WTC11 (cell line): ENCODE measurements at regions not wholly inside any gene's neighbourhood (a gene's known extent, or its start where the extent isn't known, plus 50 kb on each side); places are given as distances from the start of the nearest gene placed in this dataset.

ENCODE experiments used
- ATAC-seq: fragments of 200-7000 bp; cut with Tn5 transposase; 2 replicates; pipeline ENCODE4 v1.10.0; 2021; ENCODE audit warnings: mild to moderate bottlenecking, moderate library complexity
- CTCF ChIA-PET: fragments of 300-600 bp; sonication (Branson Sonifier 250); formaldehyde crosslinking; loops from one replicate; lab custom pipeline; 2021; ENCODE audit warnings: antibody characterized with exemption; lab: Charles Lee
- POLR2A ChIA-PET: fragments of 350-600 bp; sonication (Branson Sonifier 250); formaldehyde crosslinking; loops from one replicate; lab custom pipeline; 2021; ENCODE audit warnings: antibody characterized with exemption; lab: Charles Lee
- DNase-seq: peaks from one replicate; pipeline ENCODE4 v3.0.0; 2021; ENCODE audit warnings: low spot score
- H3K27ac Mint-ChIP-seq: 2 replicates; pipeline ENCODE4 v1.8.0; 2021; ENCODE audit warnings: mixed read lengths
- H3K27me3 Mint-ChIP-seq: 2 replicates; pipeline ENCODE4 v1.8.0; 2021; ENCODE audit warnings: low read depth, mild to moderate bottlenecking, moderate library complexity, mixed read lengths
- H3K36me3 Mint-ChIP-seq: 2 replicates; pipeline ENCODE4 v1.8.0; 2021; ENCODE audit warnings: mixed read lengths
- H3K4me1 Mint-ChIP-seq: 2 replicates; pipeline ENCODE4 v1.8.0; 2022; ENCODE audit warnings: mixed read lengths
- H3K4me3 Mint-ChIP-seq: 2 replicates; pipeline ENCODE4 v1.8.0; 2021; ENCODE audit warnings: mild to moderate bottlenecking, moderate library complexity, mixed read lengths
- H3K9me3 Mint-ChIP-seq: 2 replicates; pipeline ENCODE4 v1.8.0; 2021; ENCODE audit warnings: mixed read lengths
- EMX1 ChIP-seq: fragments of 250-450 bp; sonication (Bioruptor Pico); IDR thresholded peaks from 2 replicates; pipeline ENCODE4 v1.8.0; 2021; ENCODE audit warnings: mild to moderate bottlenecking
- ETV6 ChIP-seq: sonication (generic); formaldehyde crosslinking; IDR thresholded peaks from 2 replicates; pipeline ENCODE4 v1.8.1; 2022; ENCODE audit warnings: mild to moderate bottlenecking, missing genetic modification reagents
- GTF2I ChIP-seq: fragments of 250-450 bp; sonication (Bioruptor Pico); conservative IDR thresholded peaks from 2 replicates; pipeline ENCODE4 v1.4.0; 2021; ENCODE audit warnings: mild to moderate bottlenecking
- JAZF1 ChIP-seq: fragments of 250-450 bp; sonication (Bioruptor Pico); IDR thresholded peaks from 2 replicates; pipeline ENCODE4 v1.9.0; 2021; ENCODE audit warnings: moderate library complexity, mild to moderate bottlenecking, inconsistent platforms
- MYBL2 ChIP-seq: sonication (generic); formaldehyde crosslinking; IDR thresholded peaks from 2 replicates; pipeline ENCODE4 v1.8.1; 2023; ENCODE audit warnings: mild to moderate bottlenecking, moderate library complexity, missing genetic modification reagents
- SP1 ChIP-seq: sonication (generic); formaldehyde crosslinking; conservative IDR thresholded peaks from 2 replicates; pipeline ENCODE4 v1.8.1; 2022; ENCODE audit warnings: missing genetic modification reagents
- TF ChIP-seq, protein P1 (sequence below): sonication (generic); formaldehyde crosslinking; IDR thresholded peaks from 2 replicates; pipeline ENCODE4 v1.8.0; 2022; ENCODE audit warnings: mild to moderate bottlenecking, missing genetic modification reagents
- TF ChIP-seq, protein P2 (sequence below): sonication (generic); formaldehyde crosslinking; IDR thresholded peaks from 2 replicates; pipeline ENCODE4 v1.8.1; 2022; ENCODE audit warnings: low read depth, mild to moderate bottlenecking, moderate library complexity, missing genetic modification reagents, borderline replicate concordance
- TF ChIP-seq, protein P3 (sequence below): sonication (generic); formaldehyde crosslinking; IDR thresholded peaks from 2 replicates; pipeline ENCODE4 v1.8.0; 2022; ENCODE audit warnings: missing genetic modification reagents
- TF ChIP-seq, protein P4 (sequence below): sonication (generic); formaldehyde crosslinking; IDR thresholded peaks from 2 replicates; pipeline ENCODE4 v1.8.0; 2023; ENCODE audit warnings: mild to moderate bottlenecking, missing genetic modification reagents
- TF ChIP-seq, protein P5 (sequence below): sonication (generic); formaldehyde crosslinking; IDR thresholded peaks from 2 replicates; pipeline ENCODE4 v1.8.0; 2022; ENCODE audit warnings: mild to moderate bottlenecking, missing genetic modification reagents
- TF ChIP-seq, protein P6 (sequence below): sonication (generic); formaldehyde crosslinking; IDR thresholded peaks from 2 replicates; pipeline ENCODE4 v1.8.1; 2022; ENCODE audit warnings: missing genetic modification reagents, borderline replicate concordance
- TF ChIP-seq, protein P7 (sequence below): sonication (generic); formaldehyde crosslinking; IDR thresholded peaks from 2 replicates; pipeline ENCODE4 v1.8.1; 2023; ENCODE audit warnings: mild to moderate bottlenecking, missing genetic modification reagents, moderate library complexity
- TF ChIP-seq, protein P8 (sequence below): fragments of 250-450 bp; sonication (Bioruptor Pico); IDR thresholded peaks from 2 replicates; pipeline ENCODE4 v1.8.0; 2021; ENCODE audit warnings: mild to moderate bottlenecking
- TF ChIP-seq, protein P9 (sequence below): fragments of 200-600 bp; IDR thresholded peaks from 2 replicates; pipeline ENCODE4 v1.8.0; 2022; ENCODE audit warnings: antibody characterized with exemption
- TF ChIP-seq, protein P10 (sequence below): fragments of 250-450 bp; sonication (Bioruptor Pico); IDR thresholded peaks from 2 replicates; pipeline ENCODE4 v1.9.0; 2021; ENCODE audit warnings: mild to moderate bottlenecking

DNA sequence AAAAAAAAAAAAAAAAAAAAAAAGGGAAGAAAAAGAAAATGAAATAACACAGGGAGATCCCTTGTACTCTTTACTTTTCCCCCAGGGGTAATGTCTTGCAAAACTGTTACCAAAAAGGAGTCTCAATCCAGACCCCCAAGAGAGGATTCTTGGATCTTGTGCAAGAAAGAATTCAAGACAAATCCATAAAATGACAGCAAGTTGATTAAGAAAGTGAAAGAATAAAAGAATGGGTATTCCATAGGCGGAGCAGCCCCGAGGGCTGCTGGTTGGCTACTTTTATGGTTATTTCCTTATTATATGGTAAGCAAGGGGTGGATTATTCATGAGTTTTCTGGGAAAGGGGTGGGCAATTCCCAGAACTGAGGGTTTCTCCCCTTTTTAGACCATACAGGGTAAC is 604.3 kb upstream of the AMELY start:
- no peak overlapping the region for H3K27ac Mint-ChIP-seq
- no peak for TF ChIP-seq ETV6 (CRISPR knock-in tag)
- TF ChIP-seq, protein P1, sequence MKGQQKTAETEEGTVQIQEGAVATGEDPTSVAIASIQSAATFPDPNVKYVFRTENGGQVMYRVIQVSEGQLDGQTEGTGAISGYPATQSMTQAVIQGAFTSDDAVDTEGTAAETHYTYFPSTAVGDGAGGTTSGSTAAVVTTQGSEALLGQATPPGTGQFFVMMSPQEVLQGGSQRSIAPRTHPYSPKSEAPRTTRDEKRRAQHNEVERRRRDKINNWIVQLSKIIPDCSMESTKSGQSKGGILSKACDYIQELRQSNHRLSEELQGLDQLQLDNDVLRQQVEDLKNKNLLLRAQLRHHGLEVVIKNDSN, result no peak
- TF ChIP-seq, protein P2, sequence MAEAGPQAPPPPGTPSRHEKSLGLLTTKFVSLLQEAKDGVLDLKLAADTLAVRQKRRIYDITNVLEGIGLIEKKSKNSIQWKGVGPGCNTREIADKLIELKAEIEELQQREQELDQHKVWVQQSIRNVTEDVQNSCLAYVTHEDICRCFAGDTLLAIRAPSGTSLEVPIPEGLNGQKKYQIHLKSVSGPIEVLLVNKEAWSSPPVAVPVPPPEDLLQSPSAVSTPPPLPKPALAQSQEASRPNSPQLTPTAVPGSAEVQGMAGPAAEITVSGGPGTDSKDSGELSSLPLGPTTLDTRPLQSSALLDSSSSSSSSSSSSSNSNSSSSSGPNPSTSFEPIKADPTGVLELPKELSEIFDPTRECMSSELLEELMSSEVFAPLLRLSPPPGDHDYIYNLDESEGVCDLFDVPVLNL (CRISPR knock-in tag), result no peak
- no peak for TF ChIP-seq JAZF1 (CRISPR knock-in tag)
- TF ChIP-seq, protein P3, sequence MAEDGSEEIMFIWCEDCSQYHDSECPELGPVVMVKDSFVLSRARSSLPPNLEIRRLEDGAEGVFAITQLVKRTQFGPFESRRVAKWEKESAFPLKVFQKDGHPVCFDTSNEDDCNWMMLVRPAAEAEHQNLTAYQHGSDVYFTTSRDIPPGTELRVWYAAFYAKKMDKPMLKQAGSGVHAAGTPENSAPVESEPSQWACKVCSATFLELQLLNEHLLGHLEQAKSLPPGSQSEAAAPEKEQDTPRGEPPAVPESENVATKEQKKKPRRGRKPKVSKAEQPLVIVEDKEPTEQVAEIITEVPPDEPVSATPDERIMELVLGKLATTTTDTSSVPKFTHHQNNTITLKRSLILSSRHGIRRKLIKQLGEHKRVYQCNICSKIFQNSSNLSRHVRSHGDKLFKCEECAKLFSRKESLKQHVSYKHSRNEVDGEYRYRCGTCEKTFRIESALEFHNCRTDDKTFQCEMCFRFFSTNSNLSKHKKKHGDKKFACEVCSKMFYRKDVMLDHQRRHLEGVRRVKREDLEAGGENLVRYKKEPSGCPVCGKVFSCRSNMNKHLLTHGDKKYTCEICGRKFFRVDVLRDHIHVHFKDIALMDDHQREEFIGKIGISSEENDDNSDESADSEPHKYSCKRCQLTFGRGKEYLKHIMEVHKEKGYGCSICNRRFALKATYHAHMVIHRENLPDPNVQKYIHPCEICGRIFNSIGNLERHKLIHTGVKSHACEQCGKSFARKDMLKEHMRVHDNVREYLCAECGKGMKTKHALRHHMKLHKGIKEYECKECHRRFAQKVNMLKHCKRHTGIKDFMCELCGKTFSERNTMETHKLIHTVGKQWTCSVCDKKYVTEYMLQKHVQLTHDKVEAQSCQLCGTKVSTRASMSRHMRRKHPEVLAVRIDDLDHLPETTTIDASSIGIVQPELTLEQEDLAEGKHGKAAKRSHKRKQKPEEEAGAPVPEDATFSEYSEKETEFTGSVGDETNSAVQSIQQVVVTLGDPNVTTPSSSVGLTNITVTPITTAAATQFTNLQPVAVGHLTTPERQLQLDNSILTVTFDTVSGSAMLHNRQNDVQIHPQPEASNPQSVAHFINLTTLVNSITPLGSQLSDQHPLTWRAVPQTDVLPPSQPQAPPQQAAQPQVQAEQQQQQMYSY, result no peak
- TF ChIP-seq, protein P4, sequence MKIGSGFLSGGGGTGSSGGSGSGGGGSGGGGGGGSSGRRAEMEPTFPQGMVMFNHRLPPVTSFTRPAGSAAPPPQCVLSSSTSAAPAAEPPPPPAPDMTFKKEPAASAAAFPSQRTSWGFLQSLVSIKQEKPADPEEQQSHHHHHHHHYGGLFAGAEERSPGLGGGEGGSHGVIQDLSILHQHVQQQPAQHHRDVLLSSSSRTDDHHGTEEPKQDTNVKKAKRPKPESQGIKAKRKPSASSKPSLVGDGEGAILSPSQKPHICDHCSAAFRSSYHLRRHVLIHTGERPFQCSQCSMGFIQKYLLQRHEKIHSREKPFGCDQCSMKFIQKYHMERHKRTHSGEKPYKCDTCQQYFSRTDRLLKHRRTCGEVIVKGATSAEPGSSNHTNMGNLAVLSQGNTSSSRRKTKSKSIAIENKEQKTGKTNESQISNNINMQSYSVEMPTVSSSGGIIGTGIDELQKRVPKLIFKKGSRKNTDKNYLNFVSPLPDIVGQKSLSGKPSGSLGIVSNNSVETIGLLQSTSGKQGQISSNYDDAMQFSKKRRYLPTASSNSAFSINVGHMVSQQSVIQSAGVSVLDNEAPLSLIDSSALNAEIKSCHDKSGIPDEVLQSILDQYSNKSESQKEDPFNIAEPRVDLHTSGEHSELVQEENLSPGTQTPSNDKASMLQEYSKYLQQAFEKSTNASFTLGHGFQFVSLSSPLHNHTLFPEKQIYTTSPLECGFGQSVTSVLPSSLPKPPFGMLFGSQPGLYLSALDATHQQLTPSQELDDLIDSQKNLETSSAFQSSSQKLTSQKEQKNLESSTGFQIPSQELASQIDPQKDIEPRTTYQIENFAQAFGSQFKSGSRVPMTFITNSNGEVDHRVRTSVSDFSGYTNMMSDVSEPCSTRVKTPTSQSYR (CRISPR knock-in tag), result no peak
- TF ChIP-seq, protein P5, sequence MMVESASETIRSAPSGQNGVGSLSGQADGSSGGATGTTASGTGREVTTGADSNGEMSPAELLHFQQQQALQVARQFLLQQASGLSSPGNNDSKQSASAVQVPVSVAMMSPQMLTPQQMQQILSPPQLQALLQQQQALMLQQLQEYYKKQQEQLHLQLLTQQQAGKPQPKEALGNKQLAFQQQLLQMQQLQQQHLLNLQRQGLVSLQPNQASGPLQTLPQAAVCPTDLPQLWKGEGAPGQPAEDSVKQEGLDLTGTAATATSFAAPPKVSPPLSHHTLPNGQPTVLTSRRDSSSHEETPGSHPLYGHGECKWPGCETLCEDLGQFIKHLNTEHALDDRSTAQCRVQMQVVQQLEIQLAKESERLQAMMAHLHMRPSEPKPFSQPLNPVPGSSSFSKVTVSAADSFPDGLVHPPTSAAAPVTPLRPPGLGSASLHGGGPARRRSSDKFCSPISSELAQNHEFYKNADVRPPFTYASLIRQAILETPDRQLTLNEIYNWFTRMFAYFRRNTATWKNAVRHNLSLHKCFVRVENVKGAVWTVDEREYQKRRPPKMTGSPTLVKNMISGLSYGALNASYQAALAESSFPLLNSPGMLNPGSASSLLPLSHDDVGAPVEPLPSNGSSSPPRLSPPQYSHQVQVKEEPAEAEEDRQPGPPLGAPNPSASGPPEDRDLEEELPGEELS (CRISPR knock-in tag), result no peak
- TF ChIP-seq, protein P6, sequence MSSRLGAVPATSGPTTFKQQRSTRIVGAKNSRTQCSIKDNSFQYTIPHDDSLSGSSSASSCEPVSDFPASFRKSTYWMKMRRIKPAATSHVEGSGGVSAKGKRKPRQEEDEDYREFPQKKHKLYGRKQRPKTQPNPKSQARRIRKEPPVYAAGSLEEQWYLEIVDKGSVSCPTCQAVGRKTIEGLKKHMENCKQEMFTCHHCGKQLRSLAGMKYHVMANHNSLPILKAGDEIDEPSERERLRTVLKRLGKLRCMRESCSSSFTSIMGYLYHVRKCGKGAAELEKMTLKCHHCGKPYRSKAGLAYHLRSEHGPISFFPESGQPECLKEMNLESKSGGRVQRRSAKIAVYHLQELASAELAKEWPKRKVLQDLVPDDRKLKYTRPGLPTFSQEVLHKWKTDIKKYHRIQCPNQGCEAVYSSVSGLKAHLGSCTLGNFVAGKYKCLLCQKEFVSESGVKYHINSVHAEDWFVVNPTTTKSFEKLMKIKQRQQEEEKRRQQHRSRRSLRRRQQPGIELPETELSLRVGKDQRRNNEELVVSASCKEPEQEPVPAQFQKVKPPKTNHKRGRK (CRISPR knock-in tag), result no peak
- no peak for TF ChIP-seq SP1 (CRISPR knock-in tag)
- TF ChIP-seq, protein P7, sequence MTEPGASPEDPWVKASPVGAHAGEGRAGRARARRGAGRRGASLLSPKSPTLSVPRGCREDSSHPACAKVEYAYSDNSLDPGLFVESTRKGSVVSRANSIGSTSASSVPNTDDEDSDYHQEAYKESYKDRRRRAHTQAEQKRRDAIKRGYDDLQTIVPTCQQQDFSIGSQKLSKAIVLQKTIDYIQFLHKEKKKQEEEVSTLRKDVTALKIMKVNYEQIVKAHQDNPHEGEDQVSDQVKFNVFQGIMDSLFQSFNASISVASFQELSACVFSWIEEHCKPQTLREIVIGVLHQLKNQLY (CRISPR knock-in tag), result no peak
- no peak for TF ChIP-seq GTF2I (CRISPR knock-in tag)
- TF ChIP-seq, all 79 proteins: peak for 0
- ChIA-PET CTCF (no interaction called here), POLR2A (no interaction called here)
- no peaks in the 10 kb centered on the region for H3K27me3 Mint-ChIP-seq
- ATAC-seq (no peak), DNase-seq (no peak)
- H3K4me3 Mint-ChIP-seq, result no peak overlapping the region
- H3K9me3 Mint-ChIP-seq, result no peaks in the 10 kb centered on the region
- H3K36me3 Mint-ChIP-seq, result no peaks in the 10 kb centered on the region
- no peaks in the 10 kb centered on the region for H3K4me1 Mint-ChIP-seq

DNA sequence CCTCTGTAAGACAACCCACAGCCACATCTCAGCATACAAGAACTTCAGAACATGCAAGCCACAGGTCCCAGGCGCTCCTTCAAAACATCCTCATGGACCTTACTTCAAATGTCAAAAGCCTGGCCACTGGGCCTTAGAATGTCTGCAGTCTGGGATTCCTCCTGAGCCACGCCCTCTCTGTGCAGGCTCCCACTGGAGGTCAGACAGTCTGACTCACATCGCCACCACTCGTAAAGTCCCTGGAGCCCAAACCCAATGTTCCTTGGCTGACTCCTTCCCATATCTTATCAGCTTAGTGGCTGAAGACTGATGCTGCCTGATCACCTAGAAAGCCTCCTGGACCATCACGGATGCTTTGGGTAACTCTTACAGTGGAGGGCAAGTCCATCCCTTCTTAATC is 591.3 kb upstream of the AMELY start:
- no peaks in the 10 kb centered on the region for H3K9me3 Mint-ChIP-seq
- TF ChIP-seq MYBL2 (CRISPR knock-in tag) (no peak), EMX1 (CRISPR knock-in tag) (no peak)
- TF ChIP-seq, protein P8, sequence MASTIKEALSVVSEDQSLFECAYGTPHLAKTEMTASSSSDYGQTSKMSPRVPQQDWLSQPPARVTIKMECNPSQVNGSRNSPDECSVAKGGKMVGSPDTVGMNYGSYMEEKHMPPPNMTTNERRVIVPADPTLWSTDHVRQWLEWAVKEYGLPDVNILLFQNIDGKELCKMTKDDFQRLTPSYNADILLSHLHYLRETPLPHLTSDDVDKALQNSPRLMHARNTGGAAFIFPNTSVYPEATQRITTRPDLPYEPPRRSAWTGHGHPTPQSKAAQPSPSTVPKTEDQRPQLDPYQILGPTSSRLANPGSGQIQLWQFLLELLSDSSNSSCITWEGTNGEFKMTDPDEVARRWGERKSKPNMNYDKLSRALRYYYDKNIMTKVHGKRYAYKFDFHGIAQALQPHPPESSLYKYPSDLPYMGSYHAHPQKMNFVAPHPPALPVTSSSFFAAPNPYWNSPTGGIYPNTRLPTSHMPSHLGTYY (CRISPR knock-in tag), result no peak
- TF ChIP-seq, protein P9, sequence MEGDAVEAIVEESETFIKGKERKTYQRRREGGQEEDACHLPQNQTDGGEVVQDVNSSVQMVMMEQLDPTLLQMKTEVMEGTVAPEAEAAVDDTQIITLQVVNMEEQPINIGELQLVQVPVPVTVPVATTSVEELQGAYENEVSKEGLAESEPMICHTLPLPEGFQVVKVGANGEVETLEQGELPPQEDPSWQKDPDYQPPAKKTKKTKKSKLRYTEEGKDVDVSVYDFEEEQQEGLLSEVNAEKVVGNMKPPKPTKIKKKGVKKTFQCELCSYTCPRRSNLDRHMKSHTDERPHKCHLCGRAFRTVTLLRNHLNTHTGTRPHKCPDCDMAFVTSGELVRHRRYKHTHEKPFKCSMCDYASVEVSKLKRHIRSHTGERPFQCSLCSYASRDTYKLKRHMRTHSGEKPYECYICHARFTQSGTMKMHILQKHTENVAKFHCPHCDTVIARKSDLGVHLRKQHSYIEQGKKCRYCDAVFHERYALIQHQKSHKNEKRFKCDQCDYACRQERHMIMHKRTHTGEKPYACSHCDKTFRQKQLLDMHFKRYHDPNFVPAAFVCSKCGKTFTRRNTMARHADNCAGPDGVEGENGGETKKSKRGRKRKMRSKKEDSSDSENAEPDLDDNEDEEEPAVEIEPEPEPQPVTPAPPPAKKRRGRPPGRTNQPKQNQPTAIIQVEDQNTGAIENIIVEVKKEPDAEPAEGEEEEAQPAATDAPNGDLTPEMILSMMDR, result no peak
- TF ChIP-seq, protein P10, sequence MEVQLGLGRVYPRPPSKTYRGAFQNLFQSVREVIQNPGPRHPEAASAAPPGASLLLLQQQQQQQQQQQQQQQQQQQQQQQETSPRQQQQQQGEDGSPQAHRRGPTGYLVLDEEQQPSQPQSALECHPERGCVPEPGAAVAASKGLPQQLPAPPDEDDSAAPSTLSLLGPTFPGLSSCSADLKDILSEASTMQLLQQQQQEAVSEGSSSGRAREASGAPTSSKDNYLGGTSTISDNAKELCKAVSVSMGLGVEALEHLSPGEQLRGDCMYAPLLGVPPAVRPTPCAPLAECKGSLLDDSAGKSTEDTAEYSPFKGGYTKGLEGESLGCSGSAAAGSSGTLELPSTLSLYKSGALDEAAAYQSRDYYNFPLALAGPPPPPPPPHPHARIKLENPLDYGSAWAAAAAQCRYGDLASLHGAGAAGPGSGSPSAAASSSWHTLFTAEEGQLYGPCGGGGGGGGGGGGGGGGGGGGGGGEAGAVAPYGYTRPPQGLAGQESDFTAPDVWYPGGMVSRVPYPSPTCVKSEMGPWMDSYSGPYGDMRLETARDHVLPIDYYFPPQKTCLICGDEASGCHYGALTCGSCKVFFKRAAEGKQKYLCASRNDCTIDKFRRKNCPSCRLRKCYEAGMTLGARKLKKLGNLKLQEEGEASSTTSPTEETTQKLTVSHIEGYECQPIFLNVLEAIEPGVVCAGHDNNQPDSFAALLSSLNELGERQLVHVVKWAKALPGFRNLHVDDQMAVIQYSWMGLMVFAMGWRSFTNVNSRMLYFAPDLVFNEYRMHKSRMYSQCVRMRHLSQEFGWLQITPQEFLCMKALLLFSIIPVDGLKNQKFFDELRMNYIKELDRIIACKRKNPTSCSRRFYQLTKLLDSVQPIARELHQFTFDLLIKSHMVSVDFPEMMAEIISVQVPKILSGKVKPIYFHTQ, result no peak
- ChIA-PET CTCF (no interaction called here), POLR2A (no interaction called here)
- H3K27me3 Mint-ChIP-seq, result no peaks in the 10 kb centered on the region
- H3K36me3 Mint-ChIP-seq, result no peaks in the 10 kb centered on the region
- no peak for DNase-seq
- H3K4me3 Mint-ChIP-seq, result no peak overlapping the region
- no peaks in the 10 kb centered on the region for H3K4me1 Mint-ChIP-seq
- ATAC-seq, result no peak
- no peak overlapping the region for H3K27ac Mint-ChIP-seq
